ENCODE measurements at regions not wholly inside any gene's neighbourhood (a gene's known extent, or its start where the extent isn't known, plus 50 kb on each side); places are given as distances from the start of the nearest gene placed in this dataset.

DNA sequence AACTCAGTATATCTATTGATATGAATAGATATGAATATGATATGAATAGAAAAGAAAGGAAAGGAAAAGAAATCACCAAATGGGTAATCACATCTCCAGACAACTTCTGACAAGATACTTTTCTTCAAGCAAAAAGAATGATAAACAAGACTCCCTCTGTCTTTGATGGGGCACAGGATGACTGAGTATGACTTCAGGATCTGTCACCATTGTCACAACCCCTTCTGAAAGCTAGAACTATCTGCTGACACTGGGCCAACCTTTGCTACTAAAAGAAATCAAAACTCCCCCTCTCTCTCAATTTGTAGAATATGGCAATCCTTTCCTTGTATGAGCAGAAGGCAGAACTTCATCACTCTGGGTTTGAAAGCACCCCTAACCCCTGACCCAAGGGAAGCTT is 267.2 kb upstream of the RASGEF1B start:
- no peak overlapping the region for H3K4me3 Mint-ChIP-seq
- H3K27ac Mint-ChIP-seq: no peak overlapping the region
- no peak overlapping the region for H3K4me3 ChIP-seq (ENCODE audit: low read length)
- H3K27ac ChIP-seq (ENCODE audit: low read depth, low read length): no peak overlapping the region
- H3K27me3 Mint-ChIP-seq (ENCODE audit: insufficient read depth): no peaks in the 10 kb centered on the region
- DNase-seq: no peak
- H3K9ac ChIP-seq (ENCODE audit: extremely low read depth, low read length, poor library complexity, severe bottlenecking): no peak overlapping the region
- no peaks in the 10 kb centered on the region for H3K9me3 Mint-ChIP-seq
- H3K36me3 Mint-ChIP-seq (ENCODE audit: low read depth): no peaks in the 10 kb centered on the region
- no peaks in the 10 kb centered on the region for H3K36me3 ChIP-seq (ENCODE audit: control insufficient read depth, insufficient read depth, low read length)
- H3K27me3 ChIP-seq (ENCODE audit: control insufficient read depth, insufficient read depth, low read length, poor library complexity, severe bottlenecking): no peaks in the 10 kb centered on the region
- H3K4me1 Mint-ChIP-seq: peaks cover 8% of the 10 kb centered on the region
- H3K9me3 ChIP-seq (ENCODE audit: control insufficient read depth, low read length): no peaks in the 10 kb centered on the region
- no peaks in the 10 kb centered on the region for H3K4me1 ChIP-seq (ENCODE audit: control insufficient read depth, insufficient read depth, low read length)
- TF ChIP-seq, protein P1, sequence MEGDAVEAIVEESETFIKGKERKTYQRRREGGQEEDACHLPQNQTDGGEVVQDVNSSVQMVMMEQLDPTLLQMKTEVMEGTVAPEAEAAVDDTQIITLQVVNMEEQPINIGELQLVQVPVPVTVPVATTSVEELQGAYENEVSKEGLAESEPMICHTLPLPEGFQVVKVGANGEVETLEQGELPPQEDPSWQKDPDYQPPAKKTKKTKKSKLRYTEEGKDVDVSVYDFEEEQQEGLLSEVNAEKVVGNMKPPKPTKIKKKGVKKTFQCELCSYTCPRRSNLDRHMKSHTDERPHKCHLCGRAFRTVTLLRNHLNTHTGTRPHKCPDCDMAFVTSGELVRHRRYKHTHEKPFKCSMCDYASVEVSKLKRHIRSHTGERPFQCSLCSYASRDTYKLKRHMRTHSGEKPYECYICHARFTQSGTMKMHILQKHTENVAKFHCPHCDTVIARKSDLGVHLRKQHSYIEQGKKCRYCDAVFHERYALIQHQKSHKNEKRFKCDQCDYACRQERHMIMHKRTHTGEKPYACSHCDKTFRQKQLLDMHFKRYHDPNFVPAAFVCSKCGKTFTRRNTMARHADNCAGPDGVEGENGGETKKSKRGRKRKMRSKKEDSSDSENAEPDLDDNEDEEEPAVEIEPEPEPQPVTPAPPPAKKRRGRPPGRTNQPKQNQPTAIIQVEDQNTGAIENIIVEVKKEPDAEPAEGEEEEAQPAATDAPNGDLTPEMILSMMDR (conservative IDR thresholded peaks at IDR 0.05): no peak

DNA sequence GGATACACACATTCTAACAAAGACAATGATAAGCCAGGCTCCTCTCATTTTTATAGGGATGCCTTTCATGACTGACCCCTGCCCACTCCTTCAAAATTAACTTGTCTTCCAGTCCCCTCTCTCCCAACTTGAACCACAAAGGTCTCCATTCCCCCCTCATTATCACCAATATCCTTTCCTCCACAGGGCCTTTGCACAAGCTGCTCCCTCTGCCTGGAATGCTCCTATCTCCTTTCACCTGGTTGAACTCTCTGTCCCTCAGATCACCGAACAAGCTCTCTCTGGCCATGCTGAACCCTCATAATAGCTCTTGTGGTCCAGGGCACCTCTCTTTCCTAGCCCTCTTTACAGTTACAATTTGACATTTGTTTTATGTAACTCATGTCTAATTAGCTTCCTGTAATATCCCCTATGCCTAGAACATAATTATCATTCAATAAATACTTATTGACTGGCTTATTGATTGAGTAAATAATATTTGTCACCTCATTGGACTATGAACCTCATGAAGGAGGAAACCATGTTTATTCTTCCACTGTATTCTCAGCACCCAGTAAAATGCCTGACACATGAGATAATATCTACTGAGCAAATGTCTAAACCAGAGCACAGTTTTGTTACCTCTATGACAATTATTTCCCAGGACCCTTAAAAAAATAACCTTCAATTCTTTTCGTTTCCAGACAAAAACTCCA is 266.3 kb upstream of the RASGEF1B start:
- no peak overlapping the region for H3K27ac Mint-ChIP-seq
- H3K9me3 ChIP-seq (ENCODE audit: control insufficient read depth, low read length): no peaks in the 10 kb centered on the region
- no peaks in the 10 kb centered on the region for H3K9me3 Mint-ChIP-seq
- H3K27me3 ChIP-seq (ENCODE audit: control insufficient read depth, insufficient read depth, low read length, poor library complexity, severe bottlenecking): no peaks in the 10 kb centered on the region
- no peaks in the 10 kb centered on the region for H3K4me1 ChIP-seq (ENCODE audit: control insufficient read depth, insufficient read depth, low read length)
- no peaks in the 10 kb centered on the region for H3K36me3 ChIP-seq (ENCODE audit: control insufficient read depth, insufficient read depth, low read length)
- H3K4me1 Mint-ChIP-seq: peaks cover 3% of the 10 kb centered on the region
- H3K9ac ChIP-seq (ENCODE audit: extremely low read depth, low read length, poor library complexity, severe bottlenecking): no peak overlapping the region
- WGBS, 2 experiments (ENCODE audit: insufficient coverage in 1 of 2, insufficient read length in 1 of 2): 88 to 91% methylated on average over 2 of the region's 2 CpGs
- no peak overlapping the region for H3K4me3 ChIP-seq (ENCODE audit: low read length)
- DNase-seq: no peak
- no peak overlapping the region for H3K27ac ChIP-seq (ENCODE audit: low read depth, low read length)
- no peak overlapping the region for H3K4me3 Mint-ChIP-seq
- H3K36me3 Mint-ChIP-seq (ENCODE audit: low read depth): no peaks in the 10 kb centered on the region
- TF ChIP-seq, protein P1 (conservative IDR thresholded peaks at IDR 0.05): no peak
- no peaks in the 10 kb centered on the region for H3K27me3 Mint-ChIP-seq (ENCODE audit: insufficient read depth)

DNA sequence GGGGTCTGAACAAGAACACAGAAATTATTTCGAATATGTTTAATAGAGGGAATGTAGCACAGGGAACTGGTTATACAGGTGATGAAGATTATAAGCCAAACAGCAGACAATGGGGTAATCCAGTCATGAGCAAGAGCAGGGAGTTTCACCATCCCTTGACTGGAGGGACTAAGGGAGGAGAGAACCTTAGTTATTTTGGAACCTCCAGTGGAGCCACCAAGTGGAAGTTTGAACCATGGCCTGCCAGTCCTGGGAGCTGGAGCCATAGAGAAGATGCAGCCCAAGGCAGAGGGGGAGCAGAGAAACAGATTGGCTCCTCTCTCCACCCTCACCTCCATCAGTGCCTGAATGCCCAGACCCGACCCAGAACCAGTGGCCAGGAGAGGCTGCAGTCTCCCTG is 264.6 kb upstream of the RASGEF1B start:
- Mint-ChIP-seq H3K27ac (no peak overlapping the region), H3K36me3 (ENCODE audit: low read depth) (no peaks in the 10 kb centered on the region), H3K27me3 (ENCODE audit: insufficient read depth) (no peaks in the 10 kb centered on the region), H3K4me3 (no peak overlapping the region), H3K4me1 (no peaks in the 10 kb centered on the region), H3K9me3 (no peaks in the 10 kb centered on the region)
- TF ChIP-seq, protein P1 (conservative IDR thresholded peaks at IDR 0.05): peak; percentile 60
- Histone ChIP-seq H3K4me1 (ENCODE audit: control insufficient read depth, insufficient read depth, low read length) (no peaks in the 10 kb centered on the region), H3K27ac (ENCODE audit: low read depth, low read length) (no peak overlapping the region), H3K9ac (ENCODE audit: extremely low read depth, low read length, poor library complexity, severe bottlenecking) (no peak overlapping the region), H3K36me3 (ENCODE audit: control insufficient read depth, insufficient read depth, low read length) (no peaks in the 10 kb centered on the region), H3K9me3 (ENCODE audit: control insufficient read depth, low read length) (no peaks in the 10 kb centered on the region), H3K27me3 (ENCODE audit: control insufficient read depth, insufficient read depth, low read length, poor library complexity, severe bottlenecking) (no peaks in the 10 kb centered on the region), H3K4me3 (ENCODE audit: low read length) (no peak overlapping the region)
- 82 to 100% methylated on average over 1 to 2 of the region's 2 CpGs for WGBS, 2 experiments (ENCODE audit: insufficient coverage in 1 of 2, insufficient read length in 1 of 2)
- peak; percentile 60 for DNase-seq
